ENCODE measurements at regions not wholly inside any gene's neighbourhood (a gene's known extent, or its start where the extent isn't known, plus 50 kb on each side); places are given as distances from the start of the nearest gene placed in this dataset.
"Not testable (repeated sequence)": the region's sequence is repeated elsewhere in the genome, so short reads cannot be mapped to it uniquely, and the experiment has no call there.

GRCh38 chr14:106419376-106419965 lies 893.1 kb downstream of the TMEM121 start:
- no peak for DNase-seq (ENCODE audit: low spot score)

GRCh38 chr14:106421431-106422033 lies 895.1 kb downstream of the TMEM121 start:
- not testable (repeated sequence) for DNase-seq (ENCODE audit: low spot score)

GRCh38 chr14:106422066-106422465 lies 895.7 kb downstream of the TMEM121 start:
- no peak for DNase-seq (ENCODE audit: low spot score)

- not testable (repeated sequence) for DNase-seq (ENCODE audit: low spot score)
Observed at GRCh38 chr14:106425150-106425549, 898.8 kb downstream of the TMEM121 start.

- no peak for DNase-seq (ENCODE audit: low spot score)
Observed at GRCh38 chr14:106436310-106436905, 910.0 kb downstream of the TMEM121 start.

- no peak for DNase-seq (ENCODE audit: low spot score)
Observed at GRCh38 chr14:106442857-106443256, 916.5 kb downstream of the TMEM121 start.

GRCh38 chr14:106455026-106455425 lies 928.6 kb downstream of the TMEM121 start:
- DNase-seq (ENCODE audit: low spot score), result no peak

GRCh38 chr14:106459971-106460730 lies 933.8 kb downstream of the TMEM121 start:
- DNase-seq (ENCODE audit: low spot score), result no peak

GRCh38 chr14:106460916-106461315 lies 934.5 kb downstream of the TMEM121 start:
- no peak for DNase-seq (ENCODE audit: low spot score)

GRCh38 chr14:106466483-106466882 lies 940.1 kb downstream of the TMEM121 start:
- not testable (repeated sequence) for DNase-seq (ENCODE audit: low spot score)

GRCh38 chr14:106468869-106469268 lies 942.5 kb downstream of the TMEM121 start:
- DNase-seq (ENCODE audit: low spot score), result not testable (repeated sequence)

- not testable (repeated sequence) for DNase-seq (ENCODE audit: low spot score)
Observed at GRCh38 chr14:106470028-106470427, 943.6 kb downstream of the TMEM121 start.

GRCh38 chr14:106474261-106475028 lies 948.1 kb downstream of the TMEM121 start:
- DNase-seq (ENCODE audit: low spot score), result not testable (repeated sequence)

- DNase-seq (ENCODE audit: low spot score), result not testable (repeated sequence)
Observed at GRCh38 chr14:106475214-106475613, 948.8 kb downstream of the TMEM121 start.

- DNase-seq (ENCODE audit: low spot score), result not testable (repeated sequence)
Observed at GRCh38 chr14:106477600-106477999, 951.2 kb downstream of the TMEM121 start.

GRCh38 chr14:106480287-106480686 lies 953.9 kb downstream of the TMEM121 start:
- not testable (repeated sequence) for DNase-seq (ENCODE audit: low spot score)

GRCh38 chr14:106482213-106482612 lies 955.8 kb downstream of the TMEM121 start:
- not testable (repeated sequence) for DNase-seq (ENCODE audit: low spot score)

GRCh38 chr14:106487600-106487999 lies 961.2 kb downstream of the TMEM121 start:
- DNase-seq (ENCODE audit: low spot score), result no peak

- no peak for DNase-seq (ENCODE audit: low spot score)
Observed at GRCh38 chr14:106488291-106488690, 961.9 kb downstream of the TMEM121 start.

GRCh38 chr14:106489112-106489881 lies 962.9 kb downstream of the TMEM121 start:
- DNase-seq (ENCODE audit: low spot score), result no peak

All from mesenteric fat pad (tissue), 1 donor.